NT2/D1 (cell line): ENCODE measurements at regions not wholly inside any gene's neighbourhood (a gene's known extent, or its start where the extent isn't known, plus 50 kb on each side); places are given as distances from the start of the nearest gene placed in this dataset.

Experiments
- SUZ12 ChIP-seq: IDR thresholded peaks from 2 replicates; pipeline ENCODE4 v1.6.1; 2011; ENCODE audit not compliant: insufficient read length, insufficient read depth; ENCODE audit errors: extremely low read depth
- YY1 ChIP-seq: IDR thresholded peaks from 2 replicates; pipeline ENCODE4 v1.6.1; 2011; ENCODE audit not compliant: insufficient read length, insufficient read depth
- ZNF274 ChIP-seq: IDR thresholded peaks from 2 replicates; pipeline ENCODE4 v1.6.1; 2011; ENCODE audit warnings: mild to moderate bottlenecking, low read depth, low read length

DNA sequence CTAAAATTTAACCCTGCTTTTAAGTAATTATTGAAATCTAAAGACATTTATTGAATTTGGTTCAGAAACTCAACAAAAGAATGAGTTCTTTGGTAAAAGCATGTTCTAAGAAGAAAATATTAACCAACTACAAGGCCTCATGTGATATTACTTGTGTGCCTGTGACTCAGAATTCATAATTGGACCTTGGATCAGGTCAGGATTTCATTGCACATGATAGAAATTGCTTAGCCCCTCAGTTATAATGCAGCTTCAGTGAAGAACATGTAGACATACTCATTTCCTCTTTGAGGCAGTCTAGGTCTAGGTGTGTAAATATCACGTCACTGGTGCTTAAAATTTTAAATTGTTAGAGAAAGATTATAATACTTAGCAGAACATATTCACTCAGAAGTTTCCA, 410.0 kb upstream of the SOX9 start:
- TF ChIP-seq YY1 (no peak), SUZ12 (no peak), ZNF274 (no peak)
